Ishikawa (cell line): ENCODE measurements at regions not wholly inside any gene's neighbourhood (a gene's known extent, or its start where the extent isn't known, plus 50 kb on each side); places are given as distances from the start of the nearest gene placed in this dataset.

Source experiments
- CEBPB ChIP-seq: IDR thresholded peaks from 2 replicates; pipeline ENCODE4 v1.6.1; 2012
- CREB1 ChIP-seq: IDR thresholded peaks from 2 replicates; pipeline ENCODE4 v1.6.1; 2012; ENCODE audit warnings: low read depth
- EGR1 ChIP-seq: IDR thresholded peaks from 2 replicates; pipeline ENCODE4 v1.6.1; 2012
- EP300 ChIP-seq: IDR thresholded peaks from 2 replicates; pipeline ENCODE4 v1.6.1; 2012; ENCODE audit warnings: borderline replicate concordance
- FOXM1 ChIP-seq: IDR thresholded peaks from 2 replicates; pipeline ENCODE4 v1.6.1; 2012; ENCODE audit warnings: low read depth, borderline replicate concordance
- MAX ChIP-seq: IDR thresholded peaks from 2 replicates; pipeline ENCODE4 v1.6.1; 2012
- NFIC ChIP-seq: IDR thresholded peaks from 2 replicates; pipeline ENCODE4 v1.6.1; 2012
- RAD21 ChIP-seq: IDR thresholded peaks from 2 replicates; pipeline ENCODE4 v1.6.1; 2012; ENCODE audit warnings: low read depth
- TAF1 ChIP-seq: IDR thresholded peaks from 2 replicates; pipeline ENCODE4 v1.6.1; 2012; ENCODE audit warnings: low read depth, mild to moderate bottlenecking
- TCF12 ChIP-seq: IDR thresholded peaks from 2 replicates; pipeline ENCODE4 v1.6.1; 2012; ENCODE audit warnings: low read depth
- TEAD4 ChIP-seq: IDR thresholded peaks from 2 replicates; pipeline ENCODE4 v1.6.1; 2012
- YY1 ChIP-seq: IDR thresholded peaks from 2 replicates; pipeline ENCODE4 v1.6.1; 2012; ENCODE audit warnings: low read depth
- ZBTB7A ChIP-seq: IDR thresholded peaks from 2 replicates; pipeline ENCODE4 v1.6.1; 2012; ENCODE audit warnings: low read depth
- TF ChIP-seq, protein P1 (sequence below): IDR thresholded peaks from 2 replicates; pipeline ENCODE4 v1.6.1; 2012; ENCODE audit warnings: low read depth, mild to moderate bottlenecking
- TF ChIP-seq, protein P2 (sequence below): IDR thresholded peaks from 2 replicates; pipeline ENCODE4 v1.6.1; 2012

DNA sequence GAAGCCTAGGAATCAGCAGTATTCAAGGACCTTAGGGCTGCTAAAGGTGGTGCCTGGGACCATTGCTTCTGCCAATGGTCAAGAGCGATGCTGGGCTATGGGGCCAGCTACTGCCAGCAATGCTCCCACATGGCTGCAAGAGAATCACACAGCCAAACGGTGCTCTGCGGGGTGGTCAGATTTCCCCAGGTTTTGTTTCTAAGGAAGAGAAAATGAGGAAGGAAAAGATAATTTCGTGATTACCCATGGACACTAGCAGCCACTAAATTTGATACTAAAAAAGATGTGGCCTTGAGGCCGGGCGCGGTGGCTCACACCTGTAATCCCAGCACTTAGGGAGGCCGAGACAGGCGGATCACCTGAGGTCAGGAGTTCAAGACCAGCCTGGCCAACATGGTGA, 83.0 kb downstream of the LYZL2 start:
- TF ChIP-seq, protein P1, sequence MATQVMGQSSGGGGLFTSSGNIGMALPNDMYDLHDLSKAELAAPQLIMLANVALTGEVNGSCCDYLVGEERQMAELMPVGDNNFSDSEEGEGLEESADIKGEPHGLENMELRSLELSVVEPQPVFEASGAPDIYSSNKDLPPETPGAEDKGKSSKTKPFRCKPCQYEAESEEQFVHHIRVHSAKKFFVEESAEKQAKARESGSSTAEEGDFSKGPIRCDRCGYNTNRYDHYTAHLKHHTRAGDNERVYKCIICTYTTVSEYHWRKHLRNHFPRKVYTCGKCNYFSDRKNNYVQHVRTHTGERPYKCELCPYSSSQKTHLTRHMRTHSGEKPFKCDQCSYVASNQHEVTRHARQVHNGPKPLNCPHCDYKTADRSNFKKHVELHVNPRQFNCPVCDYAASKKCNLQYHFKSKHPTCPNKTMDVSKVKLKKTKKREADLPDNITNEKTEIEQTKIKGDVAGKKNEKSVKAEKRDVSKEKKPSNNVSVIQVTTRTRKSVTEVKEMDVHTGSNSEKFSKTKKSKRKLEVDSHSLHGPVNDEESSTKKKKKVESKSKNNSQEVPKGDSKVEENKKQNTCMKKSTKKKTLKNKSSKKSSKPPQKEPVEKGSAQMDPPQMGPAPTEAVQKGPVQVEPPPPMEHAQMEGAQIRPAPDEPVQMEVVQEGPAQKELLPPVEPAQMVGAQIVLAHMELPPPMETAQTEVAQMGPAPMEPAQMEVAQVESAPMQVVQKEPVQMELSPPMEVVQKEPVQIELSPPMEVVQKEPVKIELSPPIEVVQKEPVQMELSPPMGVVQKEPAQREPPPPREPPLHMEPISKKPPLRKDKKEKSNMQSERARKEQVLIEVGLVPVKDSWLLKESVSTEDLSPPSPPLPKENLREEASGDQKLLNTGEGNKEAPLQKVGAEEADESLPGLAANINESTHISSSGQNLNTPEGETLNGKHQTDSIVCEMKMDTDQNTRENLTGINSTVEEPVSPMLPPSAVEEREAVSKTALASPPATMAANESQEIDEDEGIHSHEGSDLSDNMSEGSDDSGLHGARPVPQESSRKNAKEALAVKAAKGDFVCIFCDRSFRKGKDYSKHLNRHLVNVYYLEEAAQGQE: no peak
- TF ChIP-seq RAD21 (no peak), EGR1 (no peak), TCF12 (no peak), CEBPB (no peak), MAX (no peak), ZBTB7A (no peak), NFIC (no peak), CREB1 (no peak), TAF1 (no peak), TEAD4 (no peak), YY1 (no peak), EP300 (no peak), FOXM1 (no peak)
- TF ChIP-seq, protein P2, sequence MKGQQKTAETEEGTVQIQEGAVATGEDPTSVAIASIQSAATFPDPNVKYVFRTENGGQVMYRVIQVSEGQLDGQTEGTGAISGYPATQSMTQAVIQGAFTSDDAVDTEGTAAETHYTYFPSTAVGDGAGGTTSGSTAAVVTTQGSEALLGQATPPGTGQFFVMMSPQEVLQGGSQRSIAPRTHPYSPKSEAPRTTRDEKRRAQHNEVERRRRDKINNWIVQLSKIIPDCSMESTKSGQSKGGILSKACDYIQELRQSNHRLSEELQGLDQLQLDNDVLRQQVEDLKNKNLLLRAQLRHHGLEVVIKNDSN: no peak

DNA sequence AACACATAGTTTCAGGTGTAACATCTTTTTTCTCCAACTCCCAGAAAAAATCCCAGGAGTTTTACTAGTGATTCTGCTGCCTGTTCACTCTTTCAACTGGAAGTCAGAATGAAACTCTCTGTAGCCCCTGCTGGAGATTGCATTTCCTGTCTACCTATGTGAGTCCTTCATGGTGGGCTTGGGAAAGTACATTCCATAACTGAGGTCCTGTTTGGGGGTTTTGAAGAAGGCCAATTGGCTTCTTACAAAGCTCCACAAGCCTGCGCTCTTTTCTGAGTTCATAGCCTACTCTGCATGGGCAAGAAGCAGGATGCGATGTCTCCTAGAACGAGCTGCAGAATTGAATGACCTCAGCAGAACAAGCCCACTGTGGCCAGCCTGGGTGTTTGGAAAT, 86.7 kb downstream of the LYZL2 start:
- TF ChIP-seq FOXM1: no peak

DNA sequence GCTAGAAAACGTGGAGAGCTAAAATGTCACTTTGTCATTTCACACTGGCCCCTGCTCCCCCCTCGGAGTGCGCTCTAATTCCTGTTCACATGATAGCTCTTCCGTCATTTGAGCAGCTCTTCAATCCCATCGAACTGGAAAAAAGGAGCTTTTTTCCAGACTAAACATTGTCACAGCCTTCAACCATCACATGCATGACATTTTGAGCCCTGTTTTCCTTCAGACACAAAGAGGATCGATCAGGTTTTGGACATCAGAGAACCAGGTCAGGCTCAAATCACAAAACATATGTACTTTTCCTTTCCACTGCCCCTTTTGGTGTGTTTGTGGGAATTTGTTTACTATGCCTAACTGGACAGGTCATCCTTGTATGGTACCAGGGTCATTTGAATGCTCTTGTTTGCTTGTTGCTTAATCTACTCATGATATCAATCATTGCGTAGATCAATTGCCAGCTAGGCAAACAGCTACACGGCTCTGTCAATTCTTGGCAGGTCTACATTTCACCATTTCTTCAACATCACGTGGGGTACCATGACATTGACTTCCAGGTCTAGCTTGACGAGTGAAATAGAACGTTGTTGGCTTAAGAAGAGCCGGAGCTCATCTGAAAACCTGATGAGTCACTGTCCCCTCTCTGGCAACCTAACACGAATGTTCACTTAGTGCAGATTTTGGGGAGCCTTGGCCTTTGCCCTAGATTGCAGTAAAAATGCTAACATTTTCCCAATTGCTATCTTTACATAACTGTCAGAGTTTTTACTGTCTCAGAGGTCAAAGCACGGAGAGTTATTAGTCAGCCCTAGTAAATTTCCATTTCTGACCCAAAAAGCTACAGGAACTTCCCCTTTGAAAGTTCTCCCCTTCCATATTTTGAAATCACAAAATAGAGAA, 87.3 kb downstream of the LYZL2 start:
- no peak for TF ChIP-seq EP300
- TF ChIP-seq MAX: no peak
- TF ChIP-seq, protein P2: no peak
- TF ChIP-seq CEBPB: no peak
- no peak for TF ChIP-seq ZBTB7A

GRCh38 chr10:30540276-30540675, 89.3 kb downstream of the LYZL2 start:
- TF ChIP-seq EGR1 (no peak), TEAD4 (no peak), ZBTB7A (no peak), CEBPB (no peak), EP300 (no peak), NFIC (no peak), FOXM1 (no peak), YY1 (no peak), MAX (no peak), RAD21 (no peak)
- TF ChIP-seq, protein P2: no peak
- TF ChIP-seq, protein P1: no peak

DNA sequence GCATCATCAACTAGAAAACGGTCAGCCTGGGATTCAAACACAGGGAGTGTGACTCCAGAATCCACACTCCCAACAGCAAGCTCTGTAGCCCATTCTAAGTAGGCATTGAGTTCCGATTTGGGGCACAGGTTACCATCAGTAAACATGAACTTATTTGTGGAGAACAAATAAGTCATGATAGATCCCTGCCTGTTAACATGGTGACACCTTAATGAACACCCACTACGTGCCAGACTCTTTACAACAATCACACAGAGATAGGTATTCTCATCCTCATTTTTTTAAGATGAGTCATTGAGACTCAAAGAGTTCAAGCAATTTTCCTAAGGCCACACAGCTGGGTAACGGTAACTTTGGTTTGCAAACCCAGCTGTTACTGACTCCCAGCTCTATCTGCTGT, 91.5 kb downstream of the LYZL2 start:
- TF ChIP-seq, protein P1: no peak
- TF ChIP-seq, protein P2: no peak
- TF ChIP-seq YY1 (no peak), TEAD4 (no peak), EGR1 (no peak), TCF12 (no peak)
